ENCODE measurements at regions not wholly inside any gene's neighbourhood (a gene's known extent, or its start where the extent isn't known, plus 50 kb on each side); places are given as distances from the start of the nearest gene placed in this dataset.

DNA sequence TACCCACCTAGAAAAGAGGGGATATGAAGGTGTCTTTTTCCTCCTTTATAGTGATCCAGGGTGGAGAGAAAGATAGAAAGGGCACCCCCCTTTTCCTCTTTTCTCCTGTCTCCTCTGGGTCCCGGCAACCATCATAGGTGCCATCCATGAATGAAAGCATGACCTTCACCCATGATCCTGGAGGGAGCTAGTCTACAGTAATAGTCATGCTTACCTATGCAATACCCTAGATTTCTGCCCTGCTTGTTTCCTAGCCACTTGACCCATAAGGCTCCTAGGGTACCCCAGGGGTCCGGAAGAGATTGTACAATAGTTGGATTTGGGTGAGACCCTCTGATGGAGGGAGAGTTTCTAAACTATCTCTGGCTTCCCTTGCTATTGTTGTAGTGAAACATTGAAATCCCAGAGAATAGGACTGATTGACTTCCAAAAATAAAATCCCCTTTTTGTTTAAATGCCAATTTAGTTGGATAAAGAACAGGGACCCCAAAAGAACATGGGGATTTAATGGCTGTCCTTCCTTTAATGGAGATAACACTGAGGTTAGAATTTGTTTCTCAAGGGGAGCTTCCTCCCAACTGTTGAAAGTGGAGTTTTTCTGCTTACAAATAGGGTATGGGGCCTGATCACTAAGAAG, 366.8 kb upstream of the KHDRBS2 start:
- H4K20me1 ChIP-seq (ENCODE audit: insufficient read depth, low read length), result no peaks in the 10 kb centered on the region
- Mint-ChIP-seq H3K4me3 (ENCODE audit: unreplicated experiment) (no peak overlapping the region), H3K4me1 (ENCODE audit: low read depth, unreplicated experiment) (no peaks in the 10 kb centered on the region), H3K27ac (ENCODE audit: unreplicated experiment) (no peak overlapping the region), H3K9me3 (ENCODE audit: unreplicated experiment) (peaks cover 30% of the 10 kb centered on the region), H3K27me3 (ENCODE audit: low read depth, unreplicated experiment) (no peaks in the 10 kb centered on the region), H3K36me3 (ENCODE audit: low read depth, unreplicated experiment) (no peaks in the 10 kb centered on the region)
- H3K4me1 ChIP-seq (ENCODE audit: insufficient read depth, low read length), result no peaks in the 10 kb centered on the region
- DNase-seq (ENCODE audit: low read depth), result peak; percentile 9
- H3K27ac ChIP-seq (ENCODE audit: low read depth, low read length), result no peak overlapping the region
- no peak for FAIRE-seq
- peaks cover 13% of the 10 kb centered on the region for H3K9me3 ChIP-seq (ENCODE audit: insufficient read depth, low read depth, low read length)
- no peaks in the 10 kb centered on the region for H3K36me3 ChIP-seq (ENCODE audit: insufficient read depth, low read length)
- H3K9ac ChIP-seq (ENCODE audit: low read length), result no peak overlapping the region
- H2AFZ ChIP-seq (ENCODE audit: low read depth, low read length), result no peak overlapping the region
- no peak overlapping the region for H3K4me2 ChIP-seq (ENCODE audit: low read length)
- H3K27me3 ChIP-seq (ENCODE audit: insufficient read depth, low read length), result no peaks in the 10 kb centered on the region
- no peak overlapping the region for H3K4me3 ChIP-seq (ENCODE audit: insufficient read depth, low read depth, low read length)
- TF ChIP-seq EZH2 (IDR thresholded peaks at IDR 0.05; ENCODE audit: insufficient read depth, low read length), result no peak
- TF ChIP-seq, protein P1, sequence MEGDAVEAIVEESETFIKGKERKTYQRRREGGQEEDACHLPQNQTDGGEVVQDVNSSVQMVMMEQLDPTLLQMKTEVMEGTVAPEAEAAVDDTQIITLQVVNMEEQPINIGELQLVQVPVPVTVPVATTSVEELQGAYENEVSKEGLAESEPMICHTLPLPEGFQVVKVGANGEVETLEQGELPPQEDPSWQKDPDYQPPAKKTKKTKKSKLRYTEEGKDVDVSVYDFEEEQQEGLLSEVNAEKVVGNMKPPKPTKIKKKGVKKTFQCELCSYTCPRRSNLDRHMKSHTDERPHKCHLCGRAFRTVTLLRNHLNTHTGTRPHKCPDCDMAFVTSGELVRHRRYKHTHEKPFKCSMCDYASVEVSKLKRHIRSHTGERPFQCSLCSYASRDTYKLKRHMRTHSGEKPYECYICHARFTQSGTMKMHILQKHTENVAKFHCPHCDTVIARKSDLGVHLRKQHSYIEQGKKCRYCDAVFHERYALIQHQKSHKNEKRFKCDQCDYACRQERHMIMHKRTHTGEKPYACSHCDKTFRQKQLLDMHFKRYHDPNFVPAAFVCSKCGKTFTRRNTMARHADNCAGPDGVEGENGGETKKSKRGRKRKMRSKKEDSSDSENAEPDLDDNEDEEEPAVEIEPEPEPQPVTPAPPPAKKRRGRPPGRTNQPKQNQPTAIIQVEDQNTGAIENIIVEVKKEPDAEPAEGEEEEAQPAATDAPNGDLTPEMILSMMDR (IDR thresholded peaks at IDR 0.05; ENCODE audit: insufficient read depth, low read depth, low read length), result no peak
- H3K79me2 ChIP-seq (ENCODE audit: insufficient read depth, low read length), result no peaks in the 10 kb centered on the region

- no peak overlapping the region for H3K4me3 Mint-ChIP-seq (ENCODE audit: unreplicated experiment)
- H3K4me1 Mint-ChIP-seq (ENCODE audit: low read depth, unreplicated experiment), result no peaks in the 10 kb centered on the region
- Histone ChIP-seq H3K9me3 (ENCODE audit: insufficient read depth, low read depth, low read length) (no peaks in the 10 kb centered on the region), H3K27me3 (ENCODE audit: insufficient read depth, low read length) (no peaks in the 10 kb centered on the region), H3K9ac (ENCODE audit: low read length) (no peak overlapping the region), H3K36me3 (ENCODE audit: insufficient read depth, low read length) (no peaks in the 10 kb centered on the region), H4K20me1 (ENCODE audit: insufficient read depth, low read length) (no peaks in the 10 kb centered on the region), H3K4me2 (ENCODE audit: low read length) (no peak overlapping the region), H2AFZ (ENCODE audit: low read depth, low read length) (no peak overlapping the region), H3K4me1 (ENCODE audit: insufficient read depth, low read length) (no peaks in the 10 kb centered on the region), H3K27ac (ENCODE audit: low read depth, low read length) (no peak overlapping the region), H3K79me2 (ENCODE audit: insufficient read depth, low read length) (no peaks in the 10 kb centered on the region), H3K4me3 (ENCODE audit: insufficient read depth, low read depth, low read length) (no peak overlapping the region)
- FAIRE-seq (no peak), DNase-seq (ENCODE audit: low read depth) (no peak)
- no peak overlapping the region for H3K27ac Mint-ChIP-seq (ENCODE audit: unreplicated experiment)
- H3K27me3 Mint-ChIP-seq (ENCODE audit: low read depth, unreplicated experiment), result no peaks in the 10 kb centered on the region
- no peaks in the 10 kb centered on the region for H3K36me3 Mint-ChIP-seq (ENCODE audit: low read depth, unreplicated experiment)
- peaks cover 12% of the 10 kb centered on the region for H3K9me3 Mint-ChIP-seq (ENCODE audit: unreplicated experiment)
- TF ChIP-seq, protein P1 (IDR thresholded peaks at IDR 0.05; ENCODE audit: insufficient read depth, low read depth, low read length), result no peak
- no peak for TF ChIP-seq EZH2 (IDR thresholded peaks at IDR 0.05; ENCODE audit: insufficient read depth, low read length)
Observed at GRCh38 chr6:62645274-62645673, 359.2 kb upstream of the KHDRBS2 start.

DNA sequence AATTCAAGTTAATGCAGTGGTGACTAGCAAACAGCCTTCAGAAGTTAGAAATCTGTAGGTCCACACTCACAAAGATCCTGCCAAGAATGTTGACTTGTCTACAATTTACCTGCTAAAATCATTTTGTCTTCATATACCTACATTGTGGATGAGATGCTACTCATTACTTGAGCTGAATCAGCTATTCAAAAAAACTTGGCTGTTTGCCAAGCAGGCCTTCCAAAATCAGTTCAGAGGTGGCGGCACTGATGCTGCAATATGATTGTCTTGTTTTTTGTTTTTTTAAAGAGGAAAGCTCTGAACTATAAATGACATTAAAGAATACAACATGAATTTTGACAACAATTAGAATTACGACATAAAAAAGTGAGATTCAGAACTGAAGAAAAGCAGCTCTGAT, 354.7 kb upstream of the KHDRBS2 start:
- Mint-ChIP-seq H3K27me3 (ENCODE audit: low read depth, unreplicated experiment) (no peaks in the 10 kb centered on the region), H3K27ac (ENCODE audit: unreplicated experiment) (no peak overlapping the region), H3K4me1 (ENCODE audit: low read depth, unreplicated experiment) (no peaks in the 10 kb centered on the region), H3K36me3 (ENCODE audit: low read depth, unreplicated experiment) (no peaks in the 10 kb centered on the region), H3K4me3 (ENCODE audit: unreplicated experiment) (no peak overlapping the region), H3K9me3 (ENCODE audit: unreplicated experiment) (peaks cover 10% of the 10 kb centered on the region)
- H3K4me3 ChIP-seq (ENCODE audit: insufficient read depth, low read depth, low read length), result no peak overlapping the region
- H4K20me1 ChIP-seq (ENCODE audit: insufficient read depth, low read length), result no peaks in the 10 kb centered on the region
- no peaks in the 10 kb centered on the region for H3K36me3 ChIP-seq (ENCODE audit: insufficient read depth, low read length)
- DNase-seq (ENCODE audit: low read depth) (no peak), FAIRE-seq (no peak)
- H3K27me3 ChIP-seq (ENCODE audit: insufficient read depth, low read length), result no peaks in the 10 kb centered on the region
- H3K9ac ChIP-seq (ENCODE audit: low read length), result no peak overlapping the region
- no peaks in the 10 kb centered on the region for H3K79me2 ChIP-seq (ENCODE audit: insufficient read depth, low read length)
- no peaks in the 10 kb centered on the region for H3K4me1 ChIP-seq (ENCODE audit: insufficient read depth, low read length)
- TF ChIP-seq, protein P1 (IDR thresholded peaks at IDR 0.05; ENCODE audit: insufficient read depth, low read depth, low read length), result no peak
- TF ChIP-seq EZH2 (IDR thresholded peaks at IDR 0.05; ENCODE audit: insufficient read depth, low read length), result no peak
- H3K4me2 ChIP-seq (ENCODE audit: low read length), result no peak overlapping the region
- H3K9me3 ChIP-seq (ENCODE audit: insufficient read depth, low read depth, low read length), result no peaks in the 10 kb centered on the region
- H2AFZ ChIP-seq (ENCODE audit: low read depth, low read length), result no peak overlapping the region
- H3K27ac ChIP-seq (ENCODE audit: low read depth, low read length), result no peak overlapping the region

Data from astrocyte (in vitro differentiated cells and primary cell).